ENCODE measurements at regions not wholly inside any gene's neighbourhood (a gene's known extent, or its start where the extent isn't known, plus 50 kb on each side); places are given as distances from the start of the nearest gene placed in this dataset.
"Not testable (repeated sequence)": the region's sequence is repeated elsewhere in the genome, so short reads cannot be mapped to it uniquely, and the experiment has no call there.

DNA sequence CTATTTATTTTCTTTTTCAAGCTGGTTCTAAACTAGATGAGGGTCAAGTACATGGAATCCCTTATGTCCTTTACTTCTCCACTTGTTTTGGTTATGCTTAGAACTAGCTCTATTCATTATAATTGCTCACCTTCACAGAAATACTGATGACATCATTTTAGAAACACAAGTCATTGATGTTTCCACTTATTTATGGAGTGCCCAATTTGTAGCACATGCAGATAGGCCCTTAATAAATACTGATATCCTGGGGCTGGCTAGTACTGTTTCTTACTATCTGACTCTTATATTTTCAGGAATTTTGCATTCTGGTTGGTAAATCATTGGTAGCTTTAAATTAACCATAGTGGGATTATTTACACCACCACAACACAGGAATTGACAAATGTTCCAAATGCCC, 112.2 kb downstream of the NAA11 start:
- DNase-seq = no peak

DNA sequence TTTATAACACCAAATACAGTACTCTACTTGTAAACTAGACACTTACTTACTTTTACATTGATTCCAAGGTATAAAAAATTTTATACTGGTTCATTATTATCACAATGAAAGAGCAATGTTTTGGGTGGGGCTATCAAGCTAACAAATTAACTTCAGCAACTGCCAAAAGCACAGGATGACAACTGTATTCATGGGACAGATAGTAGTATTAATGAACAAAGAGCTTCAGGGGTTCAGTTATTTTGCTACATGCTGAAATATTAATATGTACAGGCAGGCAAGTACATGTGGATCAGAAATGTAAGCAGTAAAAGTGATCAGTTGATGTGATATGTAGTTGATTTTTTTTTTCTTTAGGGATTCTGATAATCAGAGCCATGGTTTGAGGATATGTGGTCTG, 112.9 kb downstream of the NAA11 start:
- no peak for DNase-seq

DNA sequence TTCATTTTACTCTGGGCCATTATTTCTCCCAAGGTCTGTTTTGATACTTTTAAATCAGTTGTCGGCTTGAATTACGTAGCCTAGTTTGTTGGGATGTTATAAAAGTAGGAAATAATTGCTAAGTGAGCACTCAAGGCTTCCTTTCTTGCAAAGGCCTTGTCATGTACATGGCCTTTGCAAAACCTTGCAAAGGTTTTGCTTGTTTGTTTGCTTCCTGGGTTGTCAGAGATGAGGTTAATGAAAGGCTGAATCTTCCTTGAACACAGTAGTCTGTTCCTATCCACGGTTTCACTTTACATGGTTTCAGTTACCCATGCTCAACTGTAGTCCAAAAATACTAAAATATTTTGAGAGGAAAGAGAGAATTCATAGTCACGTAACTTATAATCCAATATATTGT, 113.5 kb downstream of the NAA11 start:
- no peak for DNase-seq

DNA sequence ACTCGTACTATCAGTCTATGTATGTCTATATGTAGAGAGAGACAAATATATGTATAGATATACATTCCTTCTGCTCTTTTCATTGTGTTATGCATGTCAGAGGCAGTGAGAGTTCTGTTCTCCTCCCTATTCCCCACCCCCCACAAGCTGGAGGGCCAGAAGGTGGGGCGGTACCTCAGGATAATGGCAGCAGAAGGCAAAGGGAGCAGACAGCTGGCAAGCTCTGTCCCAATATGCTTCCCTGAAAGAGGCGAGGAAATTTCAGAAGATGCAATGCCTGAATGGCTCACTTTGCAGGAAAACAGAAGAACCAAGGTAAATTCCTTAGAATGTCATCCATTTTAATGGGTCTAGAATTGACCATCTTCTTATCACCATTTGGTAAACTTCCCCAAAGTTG, 114.4 kb downstream of the NAA11 start:
- DNase-seq = no peak

GRCh38 chr4:79210636-79211049, 115.2 kb downstream of the NAA11 start:
- DNase-seq = no peak

DNA sequence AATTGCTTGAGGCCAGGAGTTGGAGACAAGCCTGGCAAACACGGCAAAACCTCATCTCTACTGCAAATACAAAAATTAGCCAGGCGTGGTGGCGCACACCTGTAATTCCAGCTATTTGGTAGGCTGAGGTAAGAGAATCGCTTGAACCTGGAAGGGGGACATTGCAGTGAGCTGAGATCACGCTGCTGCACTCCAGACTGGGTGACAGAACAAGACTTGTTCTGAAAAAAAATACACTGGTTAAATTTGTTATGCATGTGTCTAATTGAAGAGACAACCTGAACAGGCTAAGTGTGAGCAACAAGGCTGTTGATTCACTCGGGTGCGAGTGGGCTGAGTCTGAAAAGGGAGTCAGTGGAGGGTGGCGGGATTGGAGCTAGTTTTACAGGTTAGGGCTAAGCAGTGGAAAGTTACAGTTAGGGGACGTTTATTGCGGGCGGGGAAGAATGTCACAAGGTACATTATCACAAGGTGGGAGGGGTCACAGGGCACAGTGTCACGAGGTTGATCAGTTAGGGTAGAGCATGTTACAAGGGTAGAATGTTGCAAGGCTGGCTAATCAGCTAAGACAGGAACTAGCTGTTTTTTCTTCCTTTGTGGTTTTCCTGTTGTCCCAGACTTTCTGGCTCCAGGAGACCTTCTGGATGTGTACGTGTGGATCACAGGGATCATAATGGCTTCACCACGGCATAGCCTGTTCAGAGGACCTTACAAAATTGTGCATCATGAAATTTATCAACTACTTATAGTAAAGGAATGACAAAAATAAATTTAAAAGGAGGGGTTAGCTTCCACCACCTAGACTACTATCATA, 115.8 kb downstream of the NAA11 start:
- DNase-seq = no peak

DNA sequence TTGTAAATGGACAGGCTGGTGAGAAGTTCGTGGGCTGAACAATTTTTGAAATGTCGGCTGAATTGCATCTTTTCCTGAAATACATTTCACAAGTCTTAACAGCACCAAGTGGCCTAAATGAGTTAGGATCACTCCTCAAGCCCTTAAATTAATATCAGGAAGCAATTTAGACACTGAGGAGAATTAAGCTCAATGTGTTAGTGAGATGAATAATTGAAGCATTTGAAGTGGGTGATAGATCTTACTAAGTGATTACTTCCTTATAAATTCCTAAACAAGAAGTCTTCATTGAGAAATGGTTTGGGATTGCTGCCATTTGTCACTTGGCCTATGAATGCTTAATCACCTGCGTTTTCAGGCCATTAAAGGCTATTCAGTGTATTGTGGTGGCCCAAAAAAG, 116.8 kb downstream of the NAA11 start:
- no peak for DNase-seq

DNA sequence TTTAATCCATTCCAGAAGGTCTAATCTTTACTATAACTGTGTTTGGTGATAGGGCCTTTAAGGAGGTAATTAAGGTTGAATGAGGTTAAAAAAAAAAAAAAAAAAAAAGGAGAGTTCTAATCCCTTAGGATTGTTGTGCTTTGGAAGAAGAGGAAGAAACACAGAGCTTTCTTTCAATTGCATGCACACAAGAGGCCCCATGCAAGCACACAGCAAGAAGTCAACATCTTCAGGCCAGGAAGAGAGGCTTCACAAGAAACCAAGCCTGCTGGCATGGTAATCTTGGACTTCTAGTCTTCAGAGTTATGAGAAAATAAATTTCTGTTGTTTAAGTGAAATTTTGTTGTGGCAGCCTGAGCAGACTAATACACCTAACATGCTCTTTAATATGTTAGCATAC, 118.6 kb downstream of the NAA11 start:
- DNase-seq = no peak

DNA sequence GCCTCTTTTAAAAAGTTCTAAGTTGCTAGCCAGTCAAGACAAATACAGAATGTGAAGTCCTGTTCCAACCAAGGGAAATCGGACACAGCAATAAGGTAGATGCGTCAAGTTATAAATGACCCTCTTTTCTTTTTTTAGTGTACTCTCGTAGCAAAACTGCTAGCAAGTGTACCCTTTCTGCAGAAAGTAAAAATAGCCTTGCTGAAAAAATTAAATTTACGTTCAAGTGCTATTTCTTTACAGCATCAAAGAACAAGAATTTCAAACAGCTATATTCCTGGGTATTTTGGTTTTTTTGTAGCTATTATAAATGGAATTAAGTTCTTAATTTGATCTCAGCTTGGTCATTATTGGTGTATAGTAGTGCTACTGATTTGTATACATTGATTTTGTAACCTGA, 119.2 kb downstream of the NAA11 start:
- no peak for DNase-seq

GRCh38 chr4:79205121-79205520, 120.7 kb downstream of the NAA11 start:
- DNase-seq = no peak

DNA sequence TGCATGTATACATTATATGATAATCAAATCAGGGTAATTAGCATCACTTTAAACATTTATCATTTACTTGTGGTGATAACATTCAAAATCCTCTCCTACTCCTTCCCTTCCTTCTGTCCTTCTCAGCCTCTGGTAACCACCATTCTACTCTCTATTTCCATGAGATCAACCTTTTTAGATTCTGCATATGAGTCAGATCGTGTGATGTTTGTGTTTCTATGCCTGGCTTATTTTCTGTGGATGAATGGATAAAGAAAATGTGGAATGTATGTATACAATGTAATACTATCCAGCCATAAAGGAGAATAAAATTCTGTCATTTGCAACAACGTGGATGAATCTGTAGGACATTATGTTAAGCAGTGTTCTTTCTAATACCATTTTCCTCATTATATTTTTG, 123.9 kb downstream of the NAA11 start:
- DNase-seq = no peak

DNA sequence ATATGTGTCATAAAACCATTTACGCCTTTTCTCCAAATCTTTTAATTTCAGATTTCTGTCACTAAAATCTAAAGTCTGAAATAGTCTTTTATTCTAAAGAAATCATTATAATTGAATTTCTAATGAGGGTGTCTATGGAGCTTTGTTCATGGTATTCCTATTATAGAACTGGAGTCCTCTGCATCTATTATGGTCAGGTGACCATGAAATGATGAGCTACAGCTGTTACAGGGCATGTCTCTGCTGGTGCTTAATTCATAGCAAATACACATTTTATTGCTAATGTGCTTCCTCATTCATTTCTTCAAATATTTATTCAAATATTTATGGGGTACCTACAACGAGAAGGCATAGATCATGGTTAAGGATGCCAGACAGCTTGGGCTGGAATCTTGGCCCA, 126.1 kb downstream of the NAA11 start:
- no peak for DNase-seq

DNA sequence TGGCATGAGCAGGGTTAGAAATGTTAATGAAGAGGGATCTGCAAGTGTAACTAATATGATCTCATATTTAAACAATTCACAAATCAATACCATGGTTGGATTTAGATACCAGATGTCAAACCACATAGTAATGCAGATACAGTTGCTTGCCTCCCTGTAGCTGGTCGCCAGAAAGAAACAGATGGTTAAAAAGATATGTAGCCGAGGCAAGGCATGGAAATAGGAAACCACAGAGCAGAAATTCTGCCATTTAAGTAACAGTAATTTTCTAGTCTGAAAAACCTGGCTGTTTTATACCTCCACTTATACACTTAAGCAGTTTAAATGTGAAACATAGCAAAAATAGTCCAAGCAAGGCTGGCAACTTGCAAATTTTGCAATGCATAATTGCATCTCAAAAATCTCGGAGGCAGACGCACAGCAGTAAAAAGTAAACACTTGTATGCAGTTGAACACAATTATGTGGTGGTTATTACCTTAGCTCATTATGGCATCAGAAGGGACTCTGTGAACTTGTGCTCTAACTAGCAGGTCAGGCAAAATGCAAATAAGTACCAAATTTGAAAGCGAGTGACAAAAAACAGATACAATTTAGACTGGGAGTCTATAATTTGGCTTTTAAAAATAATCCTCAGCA, 126.8 kb downstream of the NAA11 start:
- DNase-seq = no peak

DNA sequence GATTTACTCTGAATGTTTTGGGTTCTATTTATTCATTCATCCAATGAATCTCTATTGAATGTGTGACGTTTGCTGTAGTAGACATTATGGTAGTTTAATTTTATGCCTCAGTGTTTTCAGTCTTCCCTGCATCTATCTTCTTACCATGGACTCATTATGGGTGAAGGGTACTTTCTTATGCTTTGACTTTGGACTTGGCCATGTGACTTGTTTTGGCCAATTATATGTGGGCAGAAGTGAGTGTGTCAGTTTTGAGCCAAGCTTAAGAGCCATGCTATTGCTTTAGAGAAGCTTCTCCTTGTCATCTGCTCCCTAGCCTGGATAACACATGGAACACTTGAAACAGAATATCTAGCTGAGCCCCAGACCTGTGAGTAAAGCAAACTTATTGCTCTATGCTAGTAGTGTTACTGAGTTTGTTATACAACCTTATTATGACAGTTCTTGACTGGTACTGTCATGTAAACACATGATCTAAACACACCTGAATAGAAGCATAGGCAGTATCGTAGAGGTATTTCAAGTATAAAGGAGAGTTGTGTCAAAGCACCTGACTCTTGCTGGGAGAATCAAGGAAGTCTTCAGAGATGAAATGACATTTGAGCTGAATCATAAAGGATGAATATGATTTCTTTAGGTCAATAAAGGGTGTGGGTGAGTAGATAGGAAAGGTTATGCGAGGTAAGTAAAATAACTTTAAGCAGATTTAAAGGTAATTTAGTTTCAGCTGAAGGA, 128.4 kb downstream of the NAA11 start:
- DNase-seq = no peak

GRCh38 chr4:79191292-79191691, 134.6 kb downstream of the NAA11 start:
- DNase-seq = not testable (repeated sequence)

DNA sequence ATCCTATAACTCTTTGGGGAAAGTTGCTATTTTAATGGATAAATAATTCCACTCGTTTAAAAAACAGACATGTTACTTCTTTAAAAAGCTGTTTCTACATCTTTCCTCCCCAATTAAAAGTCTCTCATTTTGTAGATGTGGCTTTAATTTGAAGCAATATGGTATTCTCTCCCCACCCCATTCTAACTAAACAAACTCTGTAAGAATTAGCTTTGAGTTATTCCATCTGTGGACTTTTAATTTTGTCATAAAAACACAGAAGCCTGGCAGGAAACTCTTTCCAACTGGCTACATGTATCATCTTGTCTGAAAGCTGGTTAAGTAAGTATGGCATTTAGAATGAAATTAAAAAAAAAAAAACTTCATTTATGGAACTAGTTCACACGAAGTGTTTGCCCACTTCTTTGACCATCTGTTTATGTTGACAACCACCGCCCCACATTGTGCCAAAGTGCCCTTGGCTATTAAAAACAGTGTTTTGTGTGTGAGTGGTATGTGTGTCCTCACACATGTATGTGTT, 140.3 kb downstream of the NAA11 start:
- no peak for DNase-seq

DNA sequence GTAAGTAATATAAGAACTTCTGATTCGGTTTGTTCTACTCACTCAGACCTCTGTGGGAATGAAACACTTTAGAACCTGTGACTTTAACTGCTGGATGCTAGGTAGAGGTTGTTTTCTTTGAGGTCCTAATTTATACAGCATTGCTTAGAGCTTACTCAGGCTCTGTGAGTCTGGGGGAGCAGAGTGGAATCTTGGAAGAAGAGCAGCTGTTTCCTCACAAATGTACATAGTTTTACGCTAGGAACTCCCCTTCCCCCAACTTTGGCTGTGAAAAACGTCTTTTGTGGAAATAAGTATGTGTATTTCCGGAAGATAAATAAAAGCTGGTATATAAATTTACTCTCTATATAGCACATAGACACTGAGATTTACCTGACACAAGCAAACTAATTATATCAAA, 141.4 kb downstream of the NAA11 start:
- DNase-seq = no peak

GRCh38 chr4:79182209-79182608, 143.7 kb downstream of the NAA11 start:
- DNase-seq = no peak

DNA sequence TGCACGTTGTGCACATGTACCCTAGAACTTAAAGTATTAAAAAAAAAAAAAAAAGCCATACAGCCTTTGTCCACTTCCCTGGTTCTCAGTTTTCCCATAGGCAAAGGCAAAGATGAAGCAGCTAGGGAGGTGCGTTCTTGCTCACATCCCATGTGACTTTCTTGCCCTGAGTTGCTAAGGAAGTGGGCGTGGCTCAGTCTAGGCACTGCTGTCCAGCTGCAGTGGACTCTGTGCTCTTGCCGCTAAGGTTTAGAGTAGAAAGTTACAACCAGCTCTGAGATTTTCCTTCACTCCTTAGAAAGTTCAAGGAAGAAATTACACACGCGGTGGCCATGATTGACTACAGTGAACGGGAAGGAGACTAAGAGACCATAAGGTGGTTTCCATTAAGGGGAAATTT, 144.7 kb downstream of the NAA11 start:
- DNase-seq = no peak

GRCh38 chr4:79178760-79179159, 147.1 kb downstream of the NAA11 start:
- DNase-seq = no peak

DNA sequence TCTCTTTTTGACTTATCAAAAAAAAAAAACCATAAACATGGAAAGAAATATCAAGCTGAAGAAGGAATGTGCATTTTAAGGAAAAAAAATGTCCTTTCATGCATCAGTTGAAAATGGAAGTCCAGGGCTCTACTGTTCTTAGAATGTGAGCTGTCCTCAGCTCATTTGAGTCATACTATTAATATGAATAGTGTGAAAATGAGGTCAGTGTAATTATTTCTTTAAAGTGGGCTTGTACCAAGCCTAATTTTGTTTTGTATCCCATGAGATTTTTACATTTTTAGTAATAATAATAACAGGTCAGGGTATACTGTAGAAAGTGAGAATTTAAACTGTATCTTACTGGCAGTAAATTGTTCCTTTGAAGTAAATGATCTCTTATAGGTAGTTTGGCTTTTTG, 148.5 kb downstream of the NAA11 start:
- no peak for DNase-seq

GRCh38 chr4:79176351-79176750, 149.5 kb downstream of the NAA11 start:
- DNase-seq = no peak

GRCh38 chr4:79175716-79176115, 150.1 kb downstream of the NAA11 start:
- DNase-seq = no peak
